Activated CD8-positive, alpha-beta memory T cell treated with anti-CD3 and anti-CD28 coated beads for 36 hours (primary cell): ENCODE measurements at regions not wholly inside any gene's neighbourhood (a gene's known extent, or its start where the extent isn't known, plus 50 kb on each side); places are given as distances from the start of the nearest gene placed in this dataset.
"Not testable (repeated sequence)": the region's sequence is repeated elsewhere in the genome, so short reads cannot be mapped to it uniquely, and the experiment has no call there.

ENCODE experiments used
- CTCF ChIA-PET: fragments of 350-600 bp; sonication (Branson Sonifier 250); formaldehyde crosslinking; loops from one replicate; lab custom pipeline; 2021; ENCODE audit warnings: antibody characterized with exemption; lab: Charles Lee
- POLR2A ChIA-PET: fragments of 350-600 bp; sonication (Branson Sonifier 250); formaldehyde crosslinking; loops from one replicate; lab custom pipeline; 2021; ENCODE audit warnings: antibody characterized with exemption; lab: Charles Lee

DNA sequence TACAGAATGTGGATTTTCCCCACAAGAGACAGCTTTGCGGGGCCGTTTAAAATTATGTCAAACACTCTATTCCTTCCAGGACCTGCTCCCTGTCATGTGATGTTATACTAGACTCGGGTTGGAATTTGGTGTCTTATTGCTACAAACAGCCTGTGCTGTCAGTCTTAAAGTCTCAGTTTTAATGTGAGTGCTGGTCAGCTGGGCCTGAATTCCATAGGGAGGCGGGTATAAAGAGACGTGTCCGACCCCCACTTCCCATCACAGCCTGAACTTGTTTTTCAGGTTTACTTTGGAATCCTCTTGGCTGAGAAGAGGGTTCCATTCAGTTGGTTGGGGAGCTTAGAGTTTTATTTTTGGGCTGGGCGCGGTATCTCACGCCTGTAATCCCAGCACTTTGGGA, 146.5 kb upstream of the ZNF469 start:
- CTCF ChIA-PET, POLR2A ChIA-PET: not testable (repeated sequence)

DNA sequence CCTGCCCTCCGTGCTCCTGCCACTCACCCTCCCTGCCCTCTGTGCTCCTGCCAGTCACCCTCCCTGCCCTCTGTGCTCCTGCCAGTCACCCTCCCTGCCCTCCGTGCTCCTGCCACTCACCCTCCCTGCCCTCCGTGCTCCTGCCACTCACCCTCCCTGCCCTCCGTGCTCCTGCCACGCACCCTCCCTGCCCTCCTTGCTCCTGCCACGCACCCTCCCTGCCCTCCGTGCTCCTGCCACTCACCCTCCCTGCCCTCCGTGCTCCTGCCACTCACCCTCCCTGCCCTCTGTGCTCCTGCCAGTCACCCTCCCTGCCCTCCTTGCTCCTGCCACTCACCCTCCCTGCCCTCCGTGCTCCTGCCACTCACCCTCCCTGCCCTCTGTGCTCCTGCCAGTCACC, 145.4 kb upstream of the ZNF469 start:
- POLR2A ChIA-PET, CTCF ChIA-PET: not testable (repeated sequence)

DNA sequence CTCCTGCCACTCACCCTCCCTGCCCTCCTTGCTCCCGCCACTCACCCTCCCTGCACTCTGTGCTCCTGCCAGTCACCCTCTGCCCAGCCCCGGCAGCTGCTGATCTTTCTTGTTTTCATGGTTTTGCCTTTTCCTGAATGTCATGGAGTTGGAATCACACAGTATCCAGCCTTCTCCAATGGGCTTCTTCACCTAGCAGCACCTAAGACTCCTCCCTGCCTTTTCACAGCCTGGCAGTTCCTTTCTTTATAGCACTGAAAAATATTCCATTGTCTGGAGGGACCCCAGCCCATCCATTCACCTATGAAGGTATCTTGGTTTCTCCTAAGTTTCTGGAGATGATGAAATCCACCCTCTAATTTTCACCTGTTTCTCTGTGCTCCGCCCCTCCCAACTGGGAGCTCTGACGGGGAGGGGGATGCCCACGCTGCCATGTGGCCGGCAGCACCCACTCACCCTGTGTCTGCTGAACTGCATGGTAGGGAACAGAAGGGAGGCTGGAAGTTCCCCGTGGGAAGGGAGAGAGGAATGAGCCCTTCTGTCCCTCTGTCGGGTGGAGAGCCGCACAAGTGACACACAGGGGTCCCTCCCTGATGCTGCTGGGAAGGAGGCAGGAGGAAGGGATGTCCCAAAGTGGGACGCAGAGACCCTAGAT, 144.9 kb upstream of the ZNF469 start:
- CTCF ChIA-PET, POLR2A ChIA-PET: not testable (repeated sequence)

DNA sequence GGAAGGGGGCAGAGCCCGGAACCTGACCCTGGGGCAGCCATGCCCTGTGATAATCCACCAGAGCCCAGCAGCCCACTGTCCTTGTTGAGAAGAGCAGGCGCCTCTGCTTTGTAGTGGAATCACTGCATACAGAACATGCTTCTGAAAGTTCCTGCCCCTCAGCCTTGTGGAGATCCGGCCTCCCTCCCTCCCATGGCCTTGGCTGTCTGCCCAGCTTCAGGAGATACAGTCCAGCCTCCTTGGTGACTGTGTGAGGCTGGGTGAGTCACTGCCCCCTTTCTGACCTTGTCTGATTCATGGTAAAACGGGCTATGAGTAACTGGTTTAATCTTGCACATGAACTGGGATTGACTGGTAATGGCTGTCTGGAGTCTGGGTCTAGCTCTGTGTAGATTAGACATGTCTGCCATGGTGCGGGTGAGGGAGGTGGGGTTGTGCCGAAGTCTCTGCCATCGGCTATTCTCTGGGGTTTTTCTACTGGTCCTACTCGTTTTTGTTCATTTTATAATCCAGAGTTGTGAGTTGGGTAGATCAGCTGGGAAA, 144.0 kb upstream of the ZNF469 start:
- POLR2A ChIA-PET, CTCF ChIA-PET: not testable (repeated sequence)

DNA sequence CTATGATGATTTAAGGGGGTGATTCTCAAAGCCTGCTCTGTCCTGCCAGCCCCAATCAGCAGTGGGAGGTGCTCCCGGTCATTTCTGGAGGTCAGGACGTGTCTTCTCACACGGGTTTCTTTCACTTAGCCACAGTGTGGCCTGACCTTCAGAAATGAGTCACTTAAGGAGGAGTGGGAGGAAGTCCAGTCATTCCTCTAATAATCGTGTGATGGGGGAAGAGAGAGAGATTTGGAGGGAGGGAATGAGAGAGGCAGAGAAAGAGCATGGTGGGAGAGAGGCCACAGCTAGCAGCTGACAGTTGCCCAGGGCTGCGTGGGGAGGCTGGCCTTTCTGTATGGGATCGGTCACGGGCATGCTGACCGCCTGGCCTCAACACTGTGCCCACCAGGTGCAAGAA, 142.6 kb upstream of the ZNF469 start:
- CTCF ChIA-PET, POLR2A ChIA-PET: not testable (repeated sequence)

DNA sequence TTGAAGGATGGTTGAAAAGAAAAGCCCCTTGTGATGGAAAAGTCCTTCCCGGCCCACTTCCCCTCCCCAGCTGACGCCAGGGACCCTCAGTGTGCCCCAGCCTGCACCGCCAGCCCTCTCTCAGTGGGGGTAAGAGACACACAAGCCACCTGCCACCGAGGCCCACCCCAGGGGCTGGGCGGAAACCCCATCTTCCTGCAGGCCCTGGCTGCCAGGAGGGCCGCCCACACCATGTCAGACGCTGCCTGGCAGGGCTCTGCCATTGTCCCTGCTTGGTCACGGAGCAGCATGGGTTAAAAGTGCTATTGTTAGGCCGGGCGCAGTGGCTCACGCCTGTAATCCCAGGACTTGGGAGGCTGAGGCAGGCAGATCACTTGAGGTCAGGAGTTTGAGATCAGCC, 142.0 kb upstream of the ZNF469 start:
- CTCF ChIA-PET, POLR2A ChIA-PET: not testable (repeated sequence)

DNA sequence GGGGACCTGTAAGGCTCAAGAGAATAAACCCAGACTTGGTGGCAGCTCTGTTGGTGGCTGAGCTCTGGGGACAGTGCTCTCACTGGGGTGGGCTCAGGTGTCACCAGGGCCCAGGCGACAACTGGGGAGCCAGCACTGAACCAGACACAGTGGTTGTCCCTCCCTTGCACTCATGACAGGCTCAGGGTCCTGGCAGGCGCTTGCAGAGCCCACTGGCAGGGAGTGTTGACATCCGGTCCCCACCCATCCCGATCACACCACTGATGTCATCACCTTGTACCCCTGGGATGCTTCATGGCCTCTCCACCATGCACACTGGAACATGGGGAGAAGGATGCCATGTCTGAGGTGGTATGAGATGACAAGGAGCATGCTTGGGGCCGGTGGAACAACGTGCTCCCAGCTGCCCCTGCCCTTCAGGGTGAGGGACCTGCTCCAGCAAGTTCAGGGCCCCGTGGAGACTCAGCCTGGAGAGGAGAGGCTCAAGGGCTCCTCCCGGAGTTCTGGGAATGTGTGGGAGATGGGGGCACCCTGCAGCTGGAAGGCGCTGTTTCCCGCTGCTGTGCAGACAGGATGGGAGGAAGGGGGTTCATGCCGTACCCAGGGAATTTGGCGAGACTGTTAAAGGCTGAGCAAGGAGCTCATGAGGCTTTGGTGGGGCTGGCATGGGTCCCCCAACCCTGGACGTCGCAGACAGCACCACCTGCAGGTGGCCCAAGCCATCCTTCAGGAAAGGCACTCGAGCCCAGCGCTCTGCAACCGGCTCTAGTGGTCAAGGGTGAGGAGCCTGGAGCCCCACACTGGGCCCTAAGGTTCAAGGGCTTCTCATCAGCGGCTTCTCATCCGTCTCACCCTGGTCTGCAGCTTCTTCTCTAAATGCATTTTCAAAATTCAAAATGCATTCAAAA, 141.1 kb upstream of the ZNF469 start:
- CTCF ChIA-PET, POLR2A ChIA-PET: not testable (repeated sequence)

DNA sequence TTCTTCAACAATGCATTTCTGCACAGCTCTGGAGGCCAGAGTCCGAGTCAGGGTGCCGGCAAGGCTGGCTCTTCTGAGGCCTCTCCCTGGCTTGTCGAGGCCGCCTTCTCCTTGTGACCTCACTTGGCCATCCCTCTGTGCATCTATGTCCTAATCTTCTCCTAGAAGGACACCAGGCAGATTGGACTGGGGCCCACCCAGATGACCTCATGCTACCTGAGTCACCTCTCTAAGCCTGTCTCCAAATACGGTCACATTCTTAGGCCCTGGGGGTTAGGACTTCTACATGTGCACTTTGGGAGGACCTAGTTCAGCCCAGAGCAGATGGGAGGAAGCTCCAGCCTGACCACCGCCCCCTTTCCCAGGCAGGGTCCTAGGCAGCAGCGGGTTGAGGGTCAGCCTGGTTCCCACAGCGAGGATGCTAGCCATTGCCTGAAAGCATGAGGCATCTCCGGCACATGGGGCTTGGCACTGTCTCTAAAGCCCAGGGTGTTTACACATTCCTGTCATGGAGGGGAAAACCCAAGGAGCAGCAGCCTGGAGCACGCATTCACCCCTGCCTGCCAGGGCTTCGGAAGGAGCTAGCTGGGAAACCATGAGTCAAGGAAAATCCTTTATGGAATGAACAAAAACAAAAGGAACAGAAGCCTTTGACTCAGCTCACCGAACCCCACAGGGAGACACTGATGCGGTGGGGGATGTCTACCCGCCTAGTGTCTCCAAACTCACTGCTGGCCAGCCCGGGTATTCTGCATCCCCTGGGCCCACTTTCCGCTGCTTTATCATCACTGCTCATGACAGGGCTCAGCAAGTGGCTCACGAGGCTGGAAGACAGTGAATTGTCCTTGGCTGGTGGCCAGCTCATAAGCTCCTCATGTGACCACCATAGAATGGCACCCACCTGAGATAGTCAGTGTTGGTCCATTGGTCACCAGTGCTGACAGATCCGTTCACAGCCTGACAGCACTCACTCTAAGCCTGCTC, 140.2 kb upstream of the ZNF469 start:
- POLR2A ChIA-PET, CTCF ChIA-PET: not testable (repeated sequence)

DNA sequence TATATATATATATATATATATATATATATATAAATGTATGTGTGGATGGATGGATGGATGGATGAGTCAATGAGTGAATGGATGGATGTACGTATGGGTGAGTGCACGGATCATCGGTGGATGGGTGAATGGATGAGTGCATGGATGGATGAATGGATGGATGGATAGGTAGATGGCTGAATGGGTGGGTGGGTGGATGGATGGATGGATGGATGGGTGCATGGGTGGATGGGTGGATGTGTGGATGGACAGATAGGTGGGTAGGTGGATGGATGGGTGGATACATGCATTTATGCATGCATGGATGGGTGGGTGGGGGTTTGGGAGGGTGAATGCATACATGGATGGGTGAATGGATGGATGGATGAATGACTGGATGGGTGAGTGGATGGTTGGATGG, 138.8 kb upstream of the ZNF469 start:
- CTCF ChIA-PET, POLR2A ChIA-PET: not testable (repeated sequence)

DNA sequence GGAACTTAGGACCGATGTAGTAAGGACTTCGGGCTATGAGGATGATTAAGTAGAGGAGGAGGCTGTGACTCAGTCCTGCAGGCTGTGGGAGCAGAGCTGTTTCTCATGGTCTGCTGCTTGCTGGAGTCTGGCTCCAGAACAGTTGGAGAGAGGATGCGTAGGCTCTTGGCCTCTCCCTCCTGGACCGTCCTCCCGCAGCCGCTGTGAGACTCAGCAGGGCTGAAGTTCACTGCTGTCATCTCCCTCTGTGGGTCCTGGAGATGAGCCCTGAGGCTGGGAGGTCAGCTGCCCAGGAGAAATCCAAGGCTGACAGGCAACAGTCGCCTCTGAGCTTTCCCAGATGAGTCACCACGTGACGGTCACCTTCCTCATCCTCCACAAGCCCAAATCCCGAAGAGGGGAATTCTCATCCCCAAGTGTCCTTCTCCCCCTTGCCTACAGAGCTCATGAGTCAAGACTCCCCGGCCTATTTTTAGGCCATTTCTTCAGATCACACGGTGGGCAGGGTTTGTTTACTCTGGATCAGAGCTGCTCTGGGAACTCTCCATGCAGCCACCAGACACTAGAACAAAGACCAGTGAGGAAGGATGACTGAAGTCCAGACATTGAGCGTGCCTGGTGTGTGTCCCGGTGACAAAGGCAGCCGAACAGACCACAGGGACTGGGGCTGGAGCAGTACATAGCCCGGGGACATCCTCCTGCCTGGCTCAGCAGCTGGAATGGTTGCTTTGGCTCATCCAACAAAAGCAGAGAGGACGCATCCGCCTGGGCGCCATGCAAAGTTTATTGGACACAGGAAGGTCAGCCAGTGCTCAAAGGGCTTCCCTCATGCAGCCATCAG, 137.3 kb upstream of the ZNF469 start:
- POLR2A ChIA-PET, CTCF ChIA-PET: not testable (repeated sequence)

DNA sequence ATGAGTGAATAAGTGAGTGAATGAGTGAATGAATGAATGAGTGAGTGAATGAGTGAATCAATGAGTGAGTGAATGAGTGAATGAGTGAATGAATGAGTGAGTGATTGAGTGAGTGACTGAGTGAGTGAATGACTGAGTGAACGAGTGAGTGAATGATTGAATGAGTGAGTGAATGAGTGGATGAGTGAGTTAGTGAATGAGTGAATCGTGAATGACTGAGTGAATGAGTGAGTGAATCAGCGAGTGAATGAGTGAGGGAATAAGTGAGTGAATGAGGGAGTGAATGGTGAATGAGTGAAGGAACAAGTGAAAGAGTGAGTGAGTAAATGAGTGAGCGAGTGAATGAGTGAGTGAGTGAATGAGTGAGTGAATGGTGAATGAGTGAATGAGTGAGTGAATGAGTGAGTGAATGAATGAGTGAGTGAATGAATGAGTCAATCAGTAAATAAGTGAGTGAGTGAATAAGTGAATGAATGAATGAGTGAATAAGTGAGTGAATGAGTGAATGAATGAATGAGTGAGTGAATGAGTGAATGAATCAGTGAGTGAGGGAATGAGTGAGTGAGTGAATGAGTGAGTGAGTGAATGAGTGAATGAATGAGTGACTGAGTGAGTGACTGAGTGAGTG, 135.7 kb upstream of the ZNF469 start:
- CTCF ChIA-PET: not testable (repeated sequence)

DNA sequence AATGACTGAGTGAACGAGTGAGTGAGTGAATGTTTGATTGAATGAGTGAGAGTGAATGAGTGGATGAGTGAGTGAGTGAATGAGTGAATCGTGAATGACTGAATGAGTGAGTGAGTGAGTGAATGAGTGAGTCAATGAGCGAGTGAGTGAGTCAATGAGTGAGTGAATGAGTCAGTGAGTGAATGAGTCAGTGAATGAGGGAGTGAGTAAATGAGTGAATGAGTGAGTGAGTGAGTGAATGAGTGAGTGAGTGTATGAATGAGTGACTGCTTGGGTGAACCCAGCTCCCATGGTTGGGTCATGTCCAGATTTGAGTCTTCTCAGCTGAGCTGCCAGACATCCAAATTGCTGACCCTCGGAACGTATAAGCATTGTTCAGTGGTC, 135.2 kb upstream of the ZNF469 start:
- POLR2A ChIA-PET: not testable (repeated sequence)

More for the DNA sequence above, 135.7 kb upstream of the ZNF469 start:
- POLR2A ChIA-PET: not testable (repeated sequence)

DNA sequence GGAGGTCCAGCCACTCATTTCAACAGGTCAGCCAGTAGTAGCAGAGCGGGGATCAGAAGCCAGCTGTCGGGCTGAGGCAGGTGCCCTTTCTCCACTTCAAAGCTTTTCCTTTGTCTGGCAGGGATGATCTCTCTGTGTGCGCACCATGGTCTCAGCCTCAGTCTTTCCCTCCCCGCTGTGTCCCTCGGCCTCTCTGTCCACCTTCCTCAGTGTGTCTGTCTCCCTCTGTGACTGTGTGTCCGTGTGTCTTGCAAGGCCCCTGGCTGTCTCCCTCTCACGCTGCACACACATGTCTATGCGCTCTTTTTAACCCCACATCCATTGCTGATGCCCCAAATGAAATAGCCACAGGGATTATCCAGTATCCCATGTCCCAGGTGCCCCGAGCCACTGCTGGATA, 134.0 kb upstream of the ZNF469 start:
- CTCF ChIA-PET, POLR2A ChIA-PET: not testable (repeated sequence)

More for the DNA sequence above, 135.2 kb upstream of the ZNF469 start:
- CTCF ChIA-PET: not testable (repeated sequence)

DNA sequence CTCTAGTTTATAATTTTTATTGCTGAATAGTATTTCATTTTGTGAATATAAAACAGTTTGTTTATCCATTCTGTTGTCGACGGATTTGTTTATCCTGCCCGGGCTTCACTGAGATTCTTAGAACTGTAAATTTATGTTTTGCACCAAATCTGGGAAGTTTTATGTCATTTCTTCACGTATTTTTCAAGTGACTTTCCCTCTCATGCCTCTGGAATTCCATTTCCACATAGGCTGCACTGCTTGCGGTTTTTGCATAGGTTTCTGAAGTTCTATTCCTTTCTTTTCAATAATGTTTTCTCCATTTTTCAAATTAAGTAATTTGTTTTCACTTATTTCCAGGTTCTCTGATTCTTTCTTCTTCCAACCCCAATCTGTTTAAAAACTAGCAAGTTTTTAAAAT, 132.4 kb upstream of the ZNF469 start:
- CTCF ChIA-PET: not testable (repeated sequence)

DNA sequence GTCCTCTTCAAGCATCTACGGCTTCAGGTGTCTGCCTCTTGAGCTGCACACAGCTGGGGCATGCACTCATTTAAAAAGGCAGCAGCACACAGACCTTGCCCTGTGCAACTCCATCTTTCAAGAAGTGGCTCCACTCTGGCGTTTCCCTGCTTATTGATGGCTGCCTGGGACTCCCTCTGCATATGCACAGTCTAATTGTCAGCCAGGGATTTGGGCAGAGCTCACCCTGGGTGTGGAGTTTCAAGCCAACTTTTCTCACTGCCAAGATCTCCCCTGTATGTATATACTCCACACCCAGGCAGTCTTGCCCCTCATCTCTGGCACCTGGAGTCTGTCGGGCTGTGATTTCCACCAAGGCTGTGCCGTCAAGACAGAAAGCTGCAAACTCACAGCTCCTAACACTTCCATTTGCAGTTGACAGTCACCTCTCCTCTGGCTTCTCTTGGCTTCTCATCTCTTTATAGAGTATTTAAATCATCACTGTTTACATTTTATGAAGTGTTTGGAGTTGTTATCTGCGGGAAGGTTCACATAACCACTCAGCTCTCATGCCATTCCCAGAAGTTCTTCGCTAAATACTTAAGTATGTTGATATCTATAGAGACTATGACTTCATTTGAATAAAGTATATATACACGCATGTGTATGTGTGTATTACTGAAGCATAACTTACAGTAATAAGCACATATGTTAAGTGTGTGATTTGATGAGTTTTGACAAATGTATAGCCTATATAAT, 130.5 kb upstream of the ZNF469 start:
- CTCF ChIA-PET, POLR2A ChIA-PET: not testable (repeated sequence)

More for the DNA sequence above, 132.4 kb upstream of the ZNF469 start:
- POLR2A ChIA-PET: not testable (repeated sequence)

DNA sequence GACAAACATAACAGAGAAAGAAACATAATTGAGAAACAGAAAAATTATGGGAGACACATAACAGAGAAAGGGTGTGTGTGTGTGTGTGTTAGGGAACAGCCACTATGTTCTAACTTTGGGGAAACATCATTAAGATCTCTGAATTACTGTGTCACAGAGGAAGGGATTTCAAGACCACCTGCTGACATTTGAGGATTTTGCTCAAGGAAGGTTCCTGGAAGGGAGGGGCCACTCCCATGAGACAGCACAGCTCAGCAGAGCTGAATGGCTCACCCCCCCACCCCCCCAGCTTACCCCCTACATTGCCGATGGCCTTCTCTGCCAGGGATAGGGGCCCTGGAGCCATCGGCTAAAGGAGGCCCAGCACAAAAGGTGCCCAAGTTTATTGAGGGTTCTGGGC, 124.6 kb upstream of the ZNF469 start:
- POLR2A ChIA-PET, CTCF ChIA-PET: not testable (repeated sequence)

DNA sequence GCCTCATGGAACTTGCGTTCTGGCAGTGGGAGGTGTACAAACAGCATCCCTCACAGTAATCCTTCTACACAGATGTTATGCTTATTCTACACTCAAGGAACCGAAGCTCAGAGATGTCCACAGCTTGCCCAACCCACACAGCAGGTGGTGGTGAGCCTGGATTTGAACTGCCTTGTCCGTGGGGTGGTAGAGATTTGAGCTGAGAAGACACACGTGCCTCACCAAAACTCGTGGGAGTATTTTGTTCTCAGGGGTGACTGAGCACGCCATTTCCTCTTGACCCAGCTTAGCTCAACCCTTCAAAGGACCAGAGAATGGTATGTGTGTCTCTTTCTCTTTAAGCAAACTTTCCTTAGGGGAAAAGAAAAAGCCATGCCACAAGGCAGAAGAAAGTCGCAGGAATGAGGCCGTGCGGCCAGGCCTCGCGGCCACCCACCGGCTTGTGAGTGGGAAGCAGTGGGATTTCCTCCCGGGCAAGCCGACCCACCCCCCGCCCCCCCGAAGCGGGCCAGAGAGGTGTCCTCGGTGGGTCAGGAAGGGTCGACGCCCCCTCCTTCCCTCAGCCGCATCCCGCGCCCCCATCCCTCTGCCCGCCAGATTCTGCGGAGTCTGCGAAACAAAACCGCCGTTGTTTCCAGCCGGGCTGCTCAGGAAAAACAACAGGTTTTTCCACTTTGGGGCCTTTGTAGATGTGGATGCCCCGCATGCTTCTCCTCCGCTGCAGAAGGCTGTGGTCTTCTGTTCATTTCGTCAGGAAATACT, 123.8 kb upstream of the ZNF469 start:
- CTCF ChIA-PET, POLR2A ChIA-PET: not testable (repeated sequence)
